ENCODE measurements at regions not wholly inside any gene's neighbourhood (a gene's known extent, or its start where the extent isn't known, plus 50 kb on each side); places are given as distances from the start of the nearest gene placed in this dataset.

GRCh38 chr4:72966652-72967051 is 102.9 kb downstream of the COX18 start:
- Histone ChIP-seq H3K27ac (no peak overlapping the region), H3K36me3 (no peaks in the 10 kb centered on the region), H3K4me1 (no peaks in the 10 kb centered on the region), H3K27me3 (no peaks in the 10 kb centered on the region), H3K9me3 (no peaks in the 10 kb centered on the region), H3K4me3 (no peak overlapping the region)
- no peak for DNase-seq
- WGBS, 2 donors = 41 to 59% methylated on average over 1 of the region's 1 CpG
- TF ChIP-seq CTCF (IDR thresholded peaks at IDR 0.05) (no peak), POLR2AphosphoS5 (IDR thresholded peaks at IDR 0.05) (no peak), POLR2A (IDR thresholded peaks at IDR 0.05) (no peak), EP300 (IDR thresholded peaks at IDR 0.05) (no peak)
- intact Hi-C loops (cut with DNase I) = no loop called here

GRCh38 chr4:72959411-72959810 is 110.1 kb downstream of the COX18 start:
- H3K4me3 ChIP-seq = no peak overlapping the region
- WGBS, 2 donors = 82 to 87% methylated on average over 2 of the region's 2 CpGs
- H3K36me3 ChIP-seq = no peaks in the 10 kb centered on the region
- intact Hi-C loops (cut with DNase I) = no loop called here
- no peak for DNase-seq
- H3K27me3 ChIP-seq = no peaks in the 10 kb centered on the region
- no peaks in the 10 kb centered on the region for H3K4me1 ChIP-seq
- H3K27ac ChIP-seq = no peak overlapping the region
- H3K9me3 ChIP-seq = peaks cover 0 to 4% (median 2%) of the 10 kb centered on the region in 4 donors
- TF ChIP-seq EP300 (IDR thresholded peaks at IDR 0.05) (no peak), CTCF (IDR thresholded peaks at IDR 0.05) (no peak), POLR2AphosphoS5 (IDR thresholded peaks at IDR 0.05) (no peak), POLR2A (IDR thresholded peaks at IDR 0.05) (no peak)

- Histone ChIP-seq H3K27me3 (no peaks in the 10 kb centered on the region), H3K4me1 (no peaks in the 10 kb centered on the region), H3K36me3 (no peaks in the 10 kb centered on the region), H3K9me3 (peaks cover 0 to 4% (median 2%) of the 10 kb centered on the region in 4 donors), H3K27ac (no peak overlapping the region), H3K4me3 (no peak overlapping the region)
- intact Hi-C loops (cut with DNase I) = no loop called here
- 90 to 98% methylated on average over 2 of the region's 2 CpGs for WGBS, 2 donors
- DNase-seq = no peak
- TF ChIP-seq CTCF (IDR thresholded peaks at IDR 0.05) (no peak), POLR2AphosphoS5 (IDR thresholded peaks at IDR 0.05) (no peak), POLR2A (IDR thresholded peaks at IDR 0.05) (no peak), EP300 (IDR thresholded peaks at IDR 0.05) (no peak)
These were observed 114.7 kb downstream of the COX18 start for GRCh38 chr4:72954811-72955210.

- Histone ChIP-seq H3K9me3 (no peaks in the 10 kb centered on the region), H3K27me3 (no peaks in the 10 kb centered on the region), H3K4me3 (no peak overlapping the region), H3K27ac (no peak overlapping the region), H3K36me3 (no peaks in the 10 kb centered on the region), H3K4me1 (no peaks in the 10 kb centered on the region)
- no peak for TF ChIP-seq POLR2AphosphoS5 (IDR thresholded peaks at IDR 0.05)
- TF ChIP-seq EP300 (IDR thresholded peaks at IDR 0.05) = no peak
- TF ChIP-seq CTCF (IDR thresholded peaks at IDR 0.05) = no peak
- no peak for TF ChIP-seq POLR2A (IDR thresholded peaks at IDR 0.05)
- WGBS, 2 donors = 62 to 68% methylated on average over 1 of the region's 1 CpG
- no peak for DNase-seq
- intact Hi-C loops (cut with DNase I) = no loop called here
These were observed 115.9 kb downstream of the COX18 start for GRCh38 chr4:72953571-72953970.

GRCh38 chr4:72951628-72952027 is 117.9 kb downstream of the COX18 start:
- 76 to 79% methylated on average over 2 of the region's 2 CpGs for WGBS, 2 donors
- intact Hi-C loops (cut with DNase I) = no loop called here

More at GRCh38 chr4:72951628-72952027, 117.9 kb downstream of the COX18 start:
- Histone ChIP-seq H3K4me3 (no peak overlapping the region), H3K9me3 (no peaks in the 10 kb centered on the region), H3K36me3 (no peaks in the 10 kb centered on the region), H3K27ac (no peak overlapping the region), H3K27me3 (no peaks in the 10 kb centered on the region), H3K4me1 (no peaks in the 10 kb centered on the region)
- no peak for DNase-seq
- no peak for TF ChIP-seq EP300 (IDR thresholded peaks at IDR 0.05)
- TF ChIP-seq POLR2AphosphoS5 (IDR thresholded peaks at IDR 0.05) = no peak

Data from sigmoid colon (tissue), 6 donors.